Neural cell (in vitro differentiated cells): ENCODE measurements at regions not wholly inside any gene's neighbourhood (a gene's known extent, or its start where the extent isn't known, plus 50 kb on each side); places are given as distances from the start of the nearest gene placed in this dataset.

Experiments
- H2AFZ ChIP-seq: fragments of 200-600, 300-800 bp; sonication (generic), shearing (Covaris generic); 2 replicates; pipeline ENCODE4 v1.6.0; 2014; ENCODE audit warnings: low read depth, mild to moderate bottlenecking, antibody characterized with exemption, low read length, moderate library complexity
- H3F3A ChIP-seq: fragments of 200-600 bp; shearing (Covaris generic); 2 replicates; pipeline ENCODE4 v1.6.1; 2016; ENCODE audit warnings: mild to moderate bottlenecking, moderate library complexity, mixed read lengths, antibody characterized with exemption, low read length; ENCODE audit not compliant: insufficient read depth, poor library complexity, severe bottlenecking
- H3K27ac ChIP-seq: fragments of 200-600, 300-800 bp; sonication (generic), shearing (Covaris generic); 2 replicates; pipeline ENCODE4 v1.5.1; 2014; ENCODE audit warnings: mild to moderate bottlenecking, low read length, moderate library complexity
- H3K27me3 ChIP-seq: fragments of 300-800, 200-600 bp; sonication (generic), shearing (Covaris generic); 2 replicates; pipeline ENCODE4 v1.6.0; 2014; ENCODE audit warnings: mild to moderate bottlenecking, low read depth, low read length, moderate library complexity; ENCODE audit not compliant: insufficient read depth
- H3K36me3 ChIP-seq: fragments of 300-800, 200-600 bp; sonication (generic), shearing (Covaris generic); 2 replicates; pipeline ENCODE4 v1.5.1; 2014; ENCODE audit warnings: mild to moderate bottlenecking, antibody characterized with exemption, low read length, moderate library complexity; ENCODE audit not compliant: insufficient read depth
- H3K4me2 ChIP-seq: fragments of 300-800, 200-600 bp; sonication (generic), shearing (Covaris generic); 2 replicates; pipeline ENCODE4 v1.6.0; 2014; ENCODE audit warnings: mild to moderate bottlenecking, low read length
- H3K4me3 ChIP-seq: fragments of 300-800, 200-600 bp; sonication (generic), shearing (Covaris generic); 2 replicates; pipeline ENCODE4 v1.5.1; 2014; ENCODE audit warnings: mild to moderate bottlenecking, low read length, moderate library complexity
- H3K79me2 ChIP-seq: fragments of 200-600 bp; shearing (Covaris generic); replicated peaks from 2 replicates; pipeline ENCODE4 v1.6.0; 2014; ENCODE audit warnings: mild to moderate bottlenecking, low read length, moderate library complexity; ENCODE audit not compliant: insufficient read depth
- H3K9ac ChIP-seq: fragments of 300-800, 200-600 bp; sonication (generic), shearing (Covaris generic); 2 replicates; pipeline ENCODE4 v1.6.1; 2016; ENCODE audit warnings: mild to moderate bottlenecking, low read length, mixed read lengths
- H3K9me2 ChIP-seq: fragments of 200-600 bp; shearing (Covaris generic); 2 replicates; pipeline ENCODE4 v1.6.1; 2016; ENCODE audit warnings: mild to moderate bottlenecking, low read length, mixed read lengths; ENCODE audit not compliant: insufficient read depth
- H3K9me3 ChIP-seq: fragments of 200-600, 300-800 bp; sonication (generic), shearing (Covaris generic); 2 replicates; pipeline ENCODE4 v1.6.1; 2016; ENCODE audit warnings: mild to moderate bottlenecking, mixed run types, low read length, moderate library complexity, mixed read lengths
- H4K20me1 ChIP-seq: fragments of 200-600 bp; shearing (Covaris generic); 2 replicates; pipeline ENCODE4 v1.6.1; 2016; ENCODE audit warnings: mild to moderate bottlenecking, mixed run types; ENCODE audit not compliant: insufficient read depth
- CTCF ChIP-seq: fragments of 450-650 bp; IDR thresholded peaks from 2 replicates; pipeline ENCODE4 v1.5.1; 2014; ENCODE audit warnings: antibody characterized with exemption, mild to moderate bottlenecking, moderate library complexity; ENCODE audit not compliant: poor library complexity, severe bottlenecking
- EP300 ChIP-seq: fragments of 450-650 bp; conservative IDR thresholded peaks from 2 replicates; pipeline ENCODE4 v1.6.1; 2014; ENCODE audit warnings: antibody characterized with exemption, mild to moderate bottlenecking, moderate library complexity; ENCODE audit not compliant: poor library complexity, severe bottlenecking
- EZH2 ChIP-seq: fragments of 200-600, 300-800 bp; shearing (Covaris generic), sonication (generic); IDR thresholded peaks from 2 replicates; pipeline ENCODE4 v1.6.1; 2014; ENCODE audit warnings: antibody characterized with exemption, low read length, borderline replicate concordance, mild to moderate bottlenecking; ENCODE audit not compliant: insufficient read depth, poor library complexity, severe bottlenecking
- MXI1 ChIP-seq: fragments of 450-650 bp; conservative IDR thresholded peaks from 2 replicates; pipeline ENCODE4 v1.6.1; 2014; ENCODE audit warnings: antibody characterized with exemption, mild to moderate bottlenecking; ENCODE audit not compliant: poor library complexity, severe bottlenecking
- POLR2AphosphoS5 ChIP-seq: IDR thresholded peaks from 2 replicates; pipeline ENCODE4 v1.6.1; 2012
- RAD21 ChIP-seq: fragments of 450-650 bp; conservative IDR thresholded peaks from 2 replicates; pipeline ENCODE4 v1.6.1; 2014; ENCODE audit warnings: antibody characterized with exemption, mild to moderate bottlenecking, moderate library complexity
- REST ChIP-seq: IDR thresholded peaks from 2 replicates; pipeline ENCODE4 v1.6.1; 2012; ENCODE audit warnings: borderline replicate concordance
- SMC3 ChIP-seq: fragments of 450-650 bp; conservative IDR thresholded peaks from 2 replicates; pipeline ENCODE4 v1.6.1; 2014; ENCODE audit warnings: antibody characterized with exemption, mild to moderate bottlenecking, moderate library complexity; ENCODE audit not compliant: poor library complexity
- TAF1 ChIP-seq: IDR thresholded peaks from 2 replicates; pipeline ENCODE4 v1.6.1; 2012; ENCODE audit warnings: low read depth

- Histone ChIP-seq H3K9me2 (no peaks in the 10 kb centered on the region), H3K9ac (no peak overlapping the region), H3K4me2 (no peak overlapping the region), H3K36me3 (no peaks in the 10 kb centered on the region), H3K27ac (no peak overlapping the region), H3K27me3 (peaks cover 5% of the 10 kb centered on the region), H3K4me3 (no peak overlapping the region), H3F3A (no peaks in the 10 kb centered on the region), H2AFZ (no peak overlapping the region), H3K9me3 (no peaks in the 10 kb centered on the region), H3K79me2 (no peaks in the 10 kb centered on the region), H4K20me1 (no peaks in the 10 kb centered on the region)
- TF ChIP-seq RAD21 (no peak), SMC3 (no peak), MXI1 (no peak), TAF1 (no peak), CTCF (no peak), EP300 (no peak), REST (no peak), EZH2 (no peak), POLR2AphosphoS5 (no peak)
Measured at GRCh38 chr1:87686136-87686495, 357.4 kb downstream of the LMO4 start.

GRCh38 chr1:87686671-87687070 lies 358.0 kb downstream of the LMO4 start:
- Histone ChIP-seq H3K27ac (no peak overlapping the region), H3K9me3 (no peaks in the 10 kb centered on the region), H3K79me2 (no peaks in the 10 kb centered on the region), H3K36me3 (no peaks in the 10 kb centered on the region), H4K20me1 (no peaks in the 10 kb centered on the region), H2AFZ (no peak overlapping the region), H3K9me2 (no peaks in the 10 kb centered on the region), H3K4me2 (no peak overlapping the region), H3K27me3 (peaks cover 5% of the 10 kb centered on the region), H3K9ac (no peak overlapping the region), H3K4me3 (no peak overlapping the region), H3F3A (no peaks in the 10 kb centered on the region)
- TF ChIP-seq CTCF (no peak), EP300 (no peak), MXI1 (no peak), POLR2AphosphoS5 (no peak), EZH2 (no peak), SMC3 (no peak), REST (no peak), RAD21 (no peak), TAF1 (no peak)
